Rectal smooth muscle tissue (tissue), 1 donor: ENCODE measurements at regions not wholly inside any gene's neighbourhood (a gene's known extent, or its start where the extent isn't known, plus 50 kb on each side); places are given as distances from the start of the nearest gene placed in this dataset.

Experiments
- H3K27ac ChIP-seq: one replicate; pipeline ENCODE4 v1.7.0; 2013; ENCODE audit warnings: low read depth, low read length, inconsistent platforms
- H3K27me3 ChIP-seq: one replicate; pipeline ENCODE4 v1.7.0; 2013; ENCODE audit warnings: low read length; ENCODE audit not compliant: control insufficient read depth, insufficient read depth
- H3K36me3 ChIP-seq: one replicate; pipeline ENCODE4 v1.7.0; 2013; ENCODE audit warnings: low read length; ENCODE audit not compliant: control insufficient read depth, insufficient read depth
- H3K4me1 ChIP-seq: one replicate; pipeline ENCODE4 v1.7.0; 2013; ENCODE audit warnings: low read length; ENCODE audit not compliant: control insufficient read depth, insufficient read depth
- H3K4me3 ChIP-seq: one replicate; pipeline ENCODE4 v1.7.0; 2013; ENCODE audit warnings: low read length
- H3K9ac ChIP-seq: one replicate; pipeline ENCODE4 v1.7.0; 2013; ENCODE audit warnings: low read length

DNA sequence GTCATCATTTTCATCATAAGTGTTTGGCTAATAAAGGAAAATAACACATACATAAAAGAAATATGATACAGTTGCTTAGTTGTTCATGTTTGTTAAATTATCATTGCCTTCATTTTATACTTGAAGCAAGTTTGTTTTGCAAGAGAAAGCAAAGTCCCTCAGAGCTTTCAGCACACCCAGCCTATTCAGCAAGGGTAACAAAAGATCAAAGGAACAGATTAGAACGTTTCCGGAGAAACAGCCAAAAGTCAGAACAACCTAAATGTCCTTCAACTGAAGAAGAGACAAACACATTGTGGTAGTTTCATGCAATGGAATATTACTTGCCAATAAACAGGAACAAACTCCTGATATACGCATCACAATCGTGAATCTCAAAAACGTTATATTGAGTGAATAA, 380.7 kb downstream of the MZT1 start:
- no peak overlapping the region for H3K9ac ChIP-seq
- H3K27ac ChIP-seq, result no peak overlapping the region
- no peaks in the 10 kb centered on the region for H3K4me1 ChIP-seq
- H3K4me3 ChIP-seq, result no peak overlapping the region
- no peaks in the 10 kb centered on the region for H3K27me3 ChIP-seq
- H3K36me3 ChIP-seq, result no peaks in the 10 kb centered on the region

- no peaks in the 10 kb centered on the region for H3K4me1 ChIP-seq
- no peaks in the 10 kb centered on the region for H3K36me3 ChIP-seq
- H3K27ac ChIP-seq, result no peak overlapping the region
- no peaks in the 10 kb centered on the region for H3K27me3 ChIP-seq
- no peak overlapping the region for H3K4me3 ChIP-seq
- H3K9ac ChIP-seq, result no peak overlapping the region
Measured at GRCh38 chr13:72342364-72342763, 385.1 kb downstream of the MZT1 start.

- Histone ChIP-seq H3K27ac (no peak overlapping the region), H3K4me3 (no peak overlapping the region)
Measured at GRCh38 chr13:72341904-72342303, 385.5 kb downstream of the MZT1 start.

GRCh38 chr13:72317346-72318109, 409.9 kb downstream of the MZT1 start:
- H3K9ac ChIP-seq, result no peak overlapping the region
- no peaks in the 10 kb centered on the region for H3K36me3 ChIP-seq
- H3K27me3 ChIP-seq, result no peaks in the 10 kb centered on the region

More at GRCh38 chr13:72341904-72342303, 385.5 kb downstream of the MZT1 start:
- Histone ChIP-seq H3K27me3 (no peaks in the 10 kb centered on the region), H3K36me3 (no peaks in the 10 kb centered on the region), H3K4me1 (no peaks in the 10 kb centered on the region), H3K9ac (no peak overlapping the region)

GRCh38 chr13:72316716-72317115, 410.7 kb downstream of the MZT1 start:
- H3K4me3 ChIP-seq, result no peak overlapping the region
- H3K36me3 ChIP-seq, result no peaks in the 10 kb centered on the region
- H3K9ac ChIP-seq, result no peak overlapping the region
- no peaks in the 10 kb centered on the region for H3K27me3 ChIP-seq
- no peak overlapping the region for H3K27ac ChIP-seq
- H3K4me1 ChIP-seq, result no peaks in the 10 kb centered on the region

More at GRCh38 chr13:72317346-72318109, 409.9 kb downstream of the MZT1 start:
- no peak overlapping the region for H3K4me3 ChIP-seq
- H3K27ac ChIP-seq, result no peak overlapping the region
- H3K4me1 ChIP-seq, result no peaks in the 10 kb centered on the region

- H3K27ac ChIP-seq, result no peak overlapping the region
- H3K9ac ChIP-seq, result no peak overlapping the region
- H3K36me3 ChIP-seq, result no peaks in the 10 kb centered on the region
- H3K4me1 ChIP-seq, result no peaks in the 10 kb centered on the region
- H3K4me3 ChIP-seq, result no peak overlapping the region
- no peaks in the 10 kb centered on the region for H3K27me3 ChIP-seq
Measured at GRCh38 chr13:72315312-72315711, 412.1 kb downstream of the MZT1 start.

DNA sequence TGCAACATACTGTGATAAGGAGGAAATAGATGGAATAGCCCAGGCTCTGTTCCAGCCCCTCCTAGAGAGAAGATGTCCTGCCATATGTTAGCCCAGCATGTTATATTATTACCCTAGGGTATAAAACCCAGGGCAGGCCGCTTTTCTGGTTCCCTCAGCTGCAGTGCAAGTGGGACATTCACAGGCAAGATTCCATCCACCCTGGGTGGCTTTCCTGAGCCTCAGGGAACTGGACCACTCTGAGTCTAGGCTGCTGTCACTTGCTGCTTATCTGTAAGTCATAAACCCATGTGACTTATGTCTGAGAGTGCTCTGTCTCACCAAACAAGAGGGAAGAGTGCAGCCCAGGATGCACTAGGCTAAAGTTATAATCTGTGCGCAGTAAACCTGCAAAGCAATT, 413.2 kb downstream of the MZT1 start:
- no peaks in the 10 kb centered on the region for H3K4me1 ChIP-seq
- H3K36me3 ChIP-seq, result no peaks in the 10 kb centered on the region
- no peaks in the 10 kb centered on the region for H3K27me3 ChIP-seq
- H3K27ac ChIP-seq, result no peak overlapping the region
- H3K9ac ChIP-seq, result no peak overlapping the region
- no peak overlapping the region for H3K4me3 ChIP-seq

DNA sequence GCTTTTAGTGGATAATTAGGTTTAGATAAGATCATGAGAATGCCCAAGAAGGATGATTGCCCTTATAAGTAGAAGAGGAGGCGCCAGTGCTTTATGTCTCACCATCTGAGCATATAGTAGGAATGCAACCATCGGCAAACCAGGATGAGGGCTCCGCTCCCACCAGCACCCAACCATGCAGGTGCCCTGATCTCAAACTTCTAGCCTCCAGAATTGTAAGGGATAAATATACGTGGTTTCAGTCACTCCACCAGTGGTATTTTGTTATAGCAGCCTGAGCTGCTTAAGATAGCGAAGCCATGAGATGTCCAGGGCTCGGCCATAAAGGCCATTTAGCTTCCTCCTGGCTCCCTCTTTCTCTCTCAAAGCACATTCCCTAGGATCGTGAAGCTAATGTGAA, 413.9 kb downstream of the MZT1 start:
- H3K4me3 ChIP-seq, result no peak overlapping the region

GRCh38 chr13:72303941-72304746, 423.3 kb downstream of the MZT1 start:
- Histone ChIP-seq H3K4me3 (no peak overlapping the region), H3K27ac (no peak overlapping the region), H3K9ac (no peak overlapping the region)

More for the DNA sequence above, 413.9 kb downstream of the MZT1 start:
- H3K27ac ChIP-seq, result no peak overlapping the region
- no peak overlapping the region for H3K9ac ChIP-seq
- no peaks in the 10 kb centered on the region for H3K36me3 ChIP-seq
- no peaks in the 10 kb centered on the region for H3K4me1 ChIP-seq
- no peaks in the 10 kb centered on the region for H3K27me3 ChIP-seq

DNA sequence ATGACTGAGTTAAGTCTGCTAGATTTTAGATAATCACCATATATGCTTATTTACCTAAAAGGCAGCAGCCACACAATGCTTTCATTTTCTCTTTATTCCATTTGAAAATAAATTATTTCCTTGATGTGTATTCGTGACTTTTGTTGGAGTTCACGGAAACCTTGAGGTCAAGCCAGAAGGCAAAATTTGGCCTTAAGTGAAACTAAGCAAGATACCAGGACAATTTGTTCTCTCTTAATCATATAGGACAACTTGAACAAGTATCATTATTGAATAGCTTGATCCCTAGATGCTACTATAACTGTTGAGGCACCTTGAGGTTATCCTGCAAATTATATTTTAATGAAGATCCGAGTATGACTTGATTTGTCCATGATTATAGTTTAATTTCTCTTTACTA, 429.2 kb upstream of the DACH1 start:
- no peak overlapping the region for H3K9ac ChIP-seq
- H3K27ac ChIP-seq, result no peak overlapping the region
- H3K4me3 ChIP-seq, result no peak overlapping the region
- H3K27me3 ChIP-seq, result no peaks in the 10 kb centered on the region
- no peaks in the 10 kb centered on the region for H3K4me1 ChIP-seq
- H3K36me3 ChIP-seq, result no peaks in the 10 kb centered on the region

More at GRCh38 chr13:72303941-72304746, 423.3 kb downstream of the MZT1 start:
- Histone ChIP-seq H3K36me3 (no peaks in the 10 kb centered on the region), H3K4me1 (no peaks in the 10 kb centered on the region), H3K27me3 (no peaks in the 10 kb centered on the region)

DNA sequence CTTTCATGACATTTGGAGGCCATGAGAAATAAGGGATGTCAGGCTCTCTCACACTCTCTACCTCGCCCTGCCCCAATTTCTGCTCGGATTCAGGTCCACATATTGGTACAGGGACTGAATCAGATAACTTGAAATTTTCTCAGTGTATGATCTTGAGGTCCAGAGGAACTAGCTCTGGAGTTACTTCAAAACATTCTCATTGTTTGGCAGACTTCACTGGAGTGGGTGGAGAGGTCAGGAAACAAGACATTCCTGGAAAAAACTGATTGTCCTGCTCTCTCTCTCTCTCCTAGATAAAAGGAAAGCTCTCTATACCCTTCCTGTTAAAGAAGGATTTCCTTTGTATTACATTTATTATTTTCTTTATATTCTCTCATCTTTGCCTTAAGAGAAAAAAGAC, 428.1 kb upstream of the DACH1 start:
- H3K27ac ChIP-seq, result no peak overlapping the region
- no peaks in the 10 kb centered on the region for H3K4me1 ChIP-seq
- no peaks in the 10 kb centered on the region for H3K27me3 ChIP-seq
- no peaks in the 10 kb centered on the region for H3K36me3 ChIP-seq
- H3K4me3 ChIP-seq, result no peak overlapping the region
- H3K9ac ChIP-seq, result no peak overlapping the region

DNA sequence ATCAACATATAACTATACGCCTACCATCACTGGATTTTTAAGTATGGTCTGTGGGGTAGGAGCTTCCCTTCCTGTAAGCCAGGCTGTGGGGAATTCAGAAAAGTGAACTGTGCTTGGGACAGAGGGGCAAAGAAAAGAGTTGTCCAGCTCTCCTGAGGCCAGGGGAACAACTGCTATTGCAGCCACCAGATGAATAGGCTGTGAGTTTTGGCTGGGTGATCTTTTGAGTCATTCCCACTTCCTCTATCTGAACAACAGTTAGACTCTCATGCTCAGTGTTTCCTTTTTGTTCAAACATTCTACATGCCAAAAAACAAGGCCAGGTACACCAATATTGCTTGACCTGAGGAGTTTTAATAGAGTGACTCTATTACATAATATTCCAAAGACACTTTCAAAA, 426.2 kb upstream of the DACH1 start:
- Histone ChIP-seq H3K4me3 (no peak overlapping the region), H3K9ac (no peak overlapping the region), H3K36me3 (no peaks in the 10 kb centered on the region), H3K27me3 (no peaks in the 10 kb centered on the region), H3K27ac (no peak overlapping the region), H3K4me1 (no peaks in the 10 kb centered on the region)
